ENCODE measurements at regions not wholly inside any gene's neighbourhood (a gene's known extent, or its start where the extent isn't known, plus 50 kb on each side); places are given as distances from the start of the nearest gene placed in this dataset.

DNA sequence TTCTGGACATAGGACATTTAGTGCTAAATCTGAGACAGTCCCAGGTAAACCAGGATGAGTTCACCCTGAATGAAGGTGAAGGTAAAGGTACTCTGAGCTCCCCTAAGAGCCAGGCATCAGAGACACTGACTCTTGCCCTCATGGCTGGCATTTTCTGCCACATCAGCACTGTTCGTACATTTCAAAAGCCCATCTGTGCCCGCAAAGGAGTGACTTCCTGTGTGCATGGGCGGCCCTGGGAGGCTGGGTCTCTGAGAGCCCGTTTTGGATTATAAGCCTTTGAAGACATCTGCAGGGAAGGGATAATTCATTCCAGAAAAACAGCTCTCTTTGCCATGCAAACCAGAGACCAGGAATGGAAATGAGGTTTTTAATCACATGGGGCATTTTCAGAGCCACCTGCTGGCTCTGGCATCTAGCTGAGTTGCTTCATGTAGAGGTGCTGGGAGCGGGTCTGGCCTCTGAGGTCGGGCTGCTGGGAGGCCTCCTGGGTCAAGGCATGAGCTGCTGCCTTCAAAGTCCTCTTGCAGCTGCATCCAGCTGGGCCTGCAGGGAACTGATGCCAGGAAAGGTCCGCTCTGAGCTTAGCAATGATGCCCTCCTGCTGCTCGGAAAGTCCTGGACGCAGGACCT, 348.3 kb downstream of the DHX35 start:
- ATAC-seq (peak; percentile 81), DNase-seq (ENCODE audit: low spot score) (no peak)

More for the DNA sequence above, 348.3 kb downstream of the DHX35 start:
- Histone ChIP-seq H3K4me3 (no peak overlapping the region), H3K36me3 (ENCODE audit: insufficient read depth) (peaks cover 3% of the 10 kb centered on the region; the same call in 1 of the 2 replicates), H3K4me1 (ENCODE audit: insufficient read depth) (peaks cover 8% of the 10 kb centered on the region), H3K27ac (ENCODE audit: low read depth) (no peak overlapping the region), H3F3A (replicated peaks; ENCODE audit: low read depth) (no peaks in the 10 kb centered on the region), H3K4me2 (peak overlapping the region; percentile 51; the same call in 1 of the 2 replicates), H3K9me2 (ENCODE audit: insufficient read depth) (peaks cover 10% of the 10 kb centered on the region; the same call in 1 of the 2 replicates), H3K79me2 (replicated peaks; ENCODE audit: insufficient read depth) (no peaks in the 10 kb centered on the region), H3K27me3 (ENCODE audit: insufficient read depth) (no peaks in the 10 kb centered on the region), H2AFZ (no peak overlapping the region), H4K20me1 (replicated peaks; ENCODE audit: insufficient read depth) (no peaks in the 10 kb centered on the region)
- Mint-ChIP-seq H3K36me3 (ENCODE audit: low read depth) (peaks cover 10% of the 10 kb centered on the region), H3K4me3 (no peak overlapping the region), H3K27ac (no peak overlapping the region), H3K9me3 (peaks cover 16% of the 10 kb centered on the region), H3K27me3 (ENCODE audit: insufficient read depth, low read depth, poor library complexity) (no peaks in the 10 kb centered on the region), H3K4me1 (peaks cover 20% of the 10 kb centered on the region)
- TF ChIP-seq, protein P1, sequence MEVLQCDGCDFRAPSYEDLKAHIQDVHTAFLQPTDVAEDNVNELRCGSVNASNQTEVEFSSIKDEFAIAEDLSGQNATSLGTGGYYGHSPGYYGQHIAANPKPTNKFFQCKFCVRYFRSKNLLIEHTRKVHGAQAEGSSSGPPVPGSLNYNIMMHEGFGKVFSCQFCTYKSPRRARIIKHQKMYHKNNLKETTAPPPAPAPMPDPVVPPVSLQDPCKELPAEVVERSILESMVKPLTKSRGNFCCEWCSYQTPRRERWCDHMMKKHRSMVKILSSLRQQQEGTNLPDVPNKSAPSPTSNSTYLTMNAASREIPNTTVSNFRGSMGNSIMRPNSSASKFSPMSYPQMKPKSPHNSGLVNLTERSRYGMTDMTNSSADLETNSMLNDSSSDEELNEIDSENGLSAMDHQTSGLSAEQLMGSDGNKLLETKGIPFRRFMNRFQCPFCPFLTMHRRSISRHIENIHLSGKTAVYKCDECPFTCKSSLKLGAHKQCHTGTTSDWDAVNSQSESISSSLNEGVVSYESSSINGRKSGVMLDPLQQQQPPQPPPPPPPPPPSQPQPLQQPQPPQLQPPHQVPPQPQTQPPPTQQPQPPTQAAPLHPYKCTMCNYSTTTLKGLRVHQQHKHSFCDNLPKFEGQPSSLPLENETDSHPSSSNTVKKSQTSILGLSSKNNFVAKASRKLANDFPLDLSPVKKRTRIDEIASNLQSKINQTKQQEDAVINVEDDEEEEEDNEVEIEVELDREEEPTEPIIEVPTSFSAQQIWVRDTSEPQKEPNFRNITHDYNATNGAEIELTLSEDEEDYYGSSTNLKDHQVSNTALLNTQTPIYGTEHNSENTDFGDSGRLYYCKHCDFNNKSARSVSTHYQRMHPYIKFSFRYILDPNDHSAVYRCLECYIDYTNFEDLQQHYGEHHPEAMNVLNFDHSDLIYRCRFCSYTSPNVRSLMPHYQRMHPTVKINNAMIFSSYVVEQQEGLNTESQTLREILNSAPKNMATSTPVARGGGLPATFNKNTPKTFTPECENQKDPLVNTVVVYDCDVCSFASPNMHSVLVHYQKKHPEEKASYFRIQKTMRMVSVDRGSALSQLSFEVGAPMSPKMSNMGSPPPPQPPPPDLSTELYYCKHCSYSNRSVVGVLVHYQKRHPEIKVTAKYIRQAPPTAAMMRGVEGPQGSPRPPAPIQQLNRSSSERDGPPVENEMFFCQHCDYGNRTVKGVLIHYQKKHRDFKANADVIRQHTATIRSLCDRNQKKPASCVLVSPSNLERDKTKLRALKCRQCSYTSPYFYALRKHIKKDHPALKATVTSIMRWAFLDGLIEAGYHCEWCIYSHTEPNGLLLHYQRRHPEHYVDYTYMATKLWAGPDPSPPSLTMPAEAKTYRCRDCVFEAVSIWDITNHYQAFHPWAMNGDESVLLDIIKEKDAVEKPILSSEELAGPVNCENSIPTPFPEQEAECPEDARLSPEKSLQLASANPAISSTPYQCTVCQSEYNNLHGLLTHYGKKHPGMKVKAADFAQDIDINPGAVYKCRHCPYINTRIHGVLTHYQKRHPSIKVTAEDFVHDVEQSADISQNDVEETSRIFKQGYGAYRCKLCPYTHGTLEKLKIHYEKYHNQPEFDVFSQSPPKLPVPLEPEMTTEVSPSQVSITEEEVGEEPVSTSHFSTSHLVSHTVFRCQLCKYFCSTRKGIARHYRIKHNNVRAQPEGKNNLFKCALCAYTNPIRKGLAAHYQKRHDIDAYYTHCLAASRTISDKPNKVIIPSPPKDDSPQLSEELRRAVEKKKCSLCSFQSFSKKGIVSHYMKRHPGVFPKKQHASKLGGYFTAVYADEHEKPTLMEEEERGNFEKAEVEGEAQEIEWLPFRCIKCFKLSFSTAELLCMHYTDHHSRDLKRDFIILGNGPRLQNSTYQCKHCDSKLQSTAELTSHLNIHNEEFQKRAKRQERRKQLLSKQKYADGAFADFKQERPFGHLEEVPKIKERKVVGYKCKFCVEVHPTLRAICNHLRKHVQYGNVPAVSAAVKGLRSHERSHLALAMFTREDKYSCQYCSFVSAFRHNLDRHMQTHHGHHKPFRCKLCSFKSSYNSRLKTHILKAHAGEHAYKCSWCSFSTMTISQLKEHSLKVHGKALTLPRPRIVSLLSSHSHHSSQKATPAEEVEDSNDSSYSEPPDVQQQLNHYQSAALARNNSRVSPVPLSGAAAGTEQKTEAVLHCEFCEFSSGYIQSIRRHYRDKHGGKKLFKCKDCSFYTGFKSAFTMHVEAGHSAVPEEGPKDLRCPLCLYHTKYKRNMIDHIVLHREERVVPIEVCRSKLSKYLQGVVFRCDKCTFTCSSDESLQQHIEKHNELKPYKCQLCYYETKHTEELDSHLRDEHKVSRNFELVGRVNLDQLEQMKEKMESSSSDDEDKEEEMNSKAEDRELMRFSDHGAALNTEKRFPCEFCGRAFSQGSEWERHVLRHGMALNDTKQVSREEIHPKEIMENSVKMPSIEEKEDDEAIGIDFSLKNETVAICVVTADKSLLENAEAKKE (CRISPR knock-in tag; IDR thresholded peaks at IDR 0.05): peak; percentile 42; the same call in 1 of the 2 replicates
- no peak for TF ChIP-seq ZNF114 (CRISPR knock-in tag; IDR thresholded peaks at IDR 0.05)
